ENCODE measurements at regions not wholly inside any gene's neighbourhood (a gene's known extent, or its start where the extent isn't known, plus 50 kb on each side); places are given as distances from the start of the nearest gene placed in this dataset.
"Not testable (repeated sequence)": the region's sequence is repeated elsewhere in the genome, so short reads cannot be mapped to it uniquely, and the experiment has no call there.

DNA sequence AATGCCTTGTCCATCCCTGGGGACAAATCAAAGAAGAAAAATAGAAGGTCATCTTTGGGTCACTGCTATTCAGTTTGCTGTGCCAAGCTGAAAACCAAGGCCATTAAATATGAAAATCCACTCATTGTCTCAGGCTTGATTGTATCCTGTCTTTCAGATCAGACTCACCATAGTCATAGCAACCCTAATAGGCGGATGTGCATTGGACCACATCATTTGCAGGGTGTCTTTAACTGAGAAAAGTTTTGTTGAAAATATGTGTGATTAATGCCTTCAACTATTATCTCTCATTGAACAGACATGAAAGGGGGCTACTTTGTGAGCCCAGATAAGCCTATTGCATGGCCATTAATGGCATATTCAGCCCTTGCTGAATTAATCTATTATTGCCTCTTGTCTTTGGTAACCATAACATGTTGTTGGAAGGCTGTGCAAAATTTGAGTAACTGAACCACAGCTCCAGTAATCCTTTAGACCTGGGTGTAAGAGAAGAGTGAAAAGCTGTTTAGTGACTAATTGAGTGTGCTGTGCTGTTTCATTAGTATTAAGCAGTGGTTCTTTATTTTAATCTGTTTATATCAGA is 453.6 kb upstream of the EPHA5 start:
- Histone ChIP-seq H3K27me3 (no peaks in the 10 kb centered on the region), H3K27ac (no peak overlapping the region), H3K4me1 (no peaks in the 10 kb centered on the region), H3K4me3 (no peak overlapping the region), H3K9me3 (no peaks in the 10 kb centered on the region), H3K36me3 (no peaks in the 10 kb centered on the region)
- TF ChIP-seq, protein P1, sequence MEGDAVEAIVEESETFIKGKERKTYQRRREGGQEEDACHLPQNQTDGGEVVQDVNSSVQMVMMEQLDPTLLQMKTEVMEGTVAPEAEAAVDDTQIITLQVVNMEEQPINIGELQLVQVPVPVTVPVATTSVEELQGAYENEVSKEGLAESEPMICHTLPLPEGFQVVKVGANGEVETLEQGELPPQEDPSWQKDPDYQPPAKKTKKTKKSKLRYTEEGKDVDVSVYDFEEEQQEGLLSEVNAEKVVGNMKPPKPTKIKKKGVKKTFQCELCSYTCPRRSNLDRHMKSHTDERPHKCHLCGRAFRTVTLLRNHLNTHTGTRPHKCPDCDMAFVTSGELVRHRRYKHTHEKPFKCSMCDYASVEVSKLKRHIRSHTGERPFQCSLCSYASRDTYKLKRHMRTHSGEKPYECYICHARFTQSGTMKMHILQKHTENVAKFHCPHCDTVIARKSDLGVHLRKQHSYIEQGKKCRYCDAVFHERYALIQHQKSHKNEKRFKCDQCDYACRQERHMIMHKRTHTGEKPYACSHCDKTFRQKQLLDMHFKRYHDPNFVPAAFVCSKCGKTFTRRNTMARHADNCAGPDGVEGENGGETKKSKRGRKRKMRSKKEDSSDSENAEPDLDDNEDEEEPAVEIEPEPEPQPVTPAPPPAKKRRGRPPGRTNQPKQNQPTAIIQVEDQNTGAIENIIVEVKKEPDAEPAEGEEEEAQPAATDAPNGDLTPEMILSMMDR (IDR thresholded peaks at IDR 0.05), result no peak
- intact Hi-C loops (cut with DNase I; ENCODE audit: low total_unique reads), result no loop called here
- no peak for DNase-seq

- no peaks in the 10 kb centered on the region for H3K9me3 ChIP-seq
- H3K36me3 ChIP-seq, result no peaks in the 10 kb centered on the region
- TF ChIP-seq, protein P1 (IDR thresholded peaks at IDR 0.05), result no peak
- intact Hi-C loops (cut with DNase I; ENCODE audit: low total_unique reads), result no loop called here
- no peaks in the 10 kb centered on the region for H3K4me1 ChIP-seq
- no peak for DNase-seq
- no peaks in the 10 kb centered on the region for H3K27me3 ChIP-seq
- H3K27ac ChIP-seq, result no peak overlapping the region
- H3K4me3 ChIP-seq, result no peak overlapping the region
Observed at GRCh38 chr4:66123190-66123589, 452.9 kb upstream of the EPHA5 start.

- intact Hi-C loops (cut with DNase I; ENCODE audit: low total_unique reads), result not testable (repeated sequence)
Observed at GRCh38 chr4:66115231-66115630, 444.9 kb upstream of the EPHA5 start.

DNA sequence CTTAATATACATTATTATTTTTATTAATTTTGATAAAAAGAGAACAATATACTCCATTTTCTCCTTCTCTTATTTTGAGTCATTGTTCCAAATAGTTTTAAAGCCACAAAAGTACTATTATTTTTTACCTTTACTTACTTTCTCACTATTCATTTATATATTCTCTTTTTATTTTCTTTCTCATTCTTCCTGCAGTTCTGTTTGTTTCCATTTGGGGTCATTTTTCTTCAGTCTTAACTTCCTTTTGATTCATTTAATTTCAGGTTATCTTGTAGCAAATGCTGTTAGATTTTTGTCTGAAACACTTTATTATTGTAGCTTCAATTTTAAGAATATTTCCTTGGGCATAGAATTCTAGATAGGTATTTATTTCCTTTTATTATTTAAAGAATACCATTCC is 438.6 kb upstream of the EPHA5 start:
- no peak overlapping the region for H3K27ac ChIP-seq

More at GRCh38 chr4:66115231-66115630, 444.9 kb upstream of the EPHA5 start:
- H3K4me1 ChIP-seq, H3K27ac ChIP-seq, H3K27me3 ChIP-seq, H3K36me3 ChIP-seq, DNase-seq, H3K4me3 ChIP-seq, H3K9me3 ChIP-seq: not testable (repeated sequence)

DNA sequence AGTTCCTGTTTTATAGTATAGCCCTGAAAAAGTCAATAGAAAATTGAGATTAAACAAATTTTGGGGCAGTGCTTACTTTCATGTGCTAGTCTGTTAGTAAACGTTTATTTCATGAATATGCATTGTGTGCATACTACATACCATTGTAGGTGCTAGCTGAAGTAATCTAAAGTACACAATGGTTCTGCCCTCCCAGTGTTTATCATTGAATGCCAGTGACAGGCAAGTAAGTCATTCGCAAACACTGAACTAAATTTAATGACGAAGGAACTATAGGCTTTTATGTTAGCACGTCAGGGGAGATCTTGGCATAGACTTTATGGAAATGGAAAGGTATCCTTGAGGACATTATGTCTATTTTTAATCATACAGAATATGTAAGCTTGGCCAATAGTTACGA is 426.9 kb upstream of the EPHA5 start:
- Histone ChIP-seq H3K27ac (no peak overlapping the region), H3K4me1 (no peaks in the 10 kb centered on the region), H3K36me3 (no peaks in the 10 kb centered on the region), H3K4me3 (no peak overlapping the region), H3K27me3 (no peaks in the 10 kb centered on the region), H3K9me3 (no peaks in the 10 kb centered on the region)
- DNase-seq, result no peak
- TF ChIP-seq, protein P1 (IDR thresholded peaks at IDR 0.05), result no peak
- intact Hi-C loops (cut with DNase I; ENCODE audit: low total_unique reads), result no loop called here

More for the DNA sequence above, 438.6 kb upstream of the EPHA5 start:
- Histone ChIP-seq H3K4me3 (no peak overlapping the region), H3K36me3 (no peaks in the 10 kb centered on the region), H3K4me1 (no peaks in the 10 kb centered on the region), H3K27me3 (no peaks in the 10 kb centered on the region), H3K9me3 (no peaks in the 10 kb centered on the region)
- TF ChIP-seq, protein P1 (IDR thresholded peaks at IDR 0.05), result no peak
- intact Hi-C loops (cut with DNase I; ENCODE audit: low total_unique reads), result no loop called here
- DNase-seq, result no peak

DNA sequence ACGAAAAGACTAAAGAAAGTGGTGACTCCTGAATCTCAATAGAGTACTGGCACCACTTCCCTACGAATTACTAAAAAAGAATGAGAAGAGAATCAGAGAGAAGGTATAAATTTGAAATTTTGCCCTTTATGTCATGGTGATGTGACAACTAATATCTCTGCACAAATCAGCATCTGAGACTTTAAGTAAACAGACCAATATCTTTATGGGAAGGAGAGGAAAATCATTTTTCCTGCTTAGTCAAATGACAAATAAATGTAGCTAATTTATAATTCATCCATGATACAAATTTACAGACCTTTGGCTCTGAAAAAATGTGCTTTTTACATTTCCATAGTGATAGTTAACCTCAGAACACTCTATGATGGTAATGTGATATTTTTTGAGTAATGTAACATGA is 424.8 kb upstream of the EPHA5 start:
- Histone ChIP-seq H3K4me1 (no peaks in the 10 kb centered on the region), H3K27me3 (no peaks in the 10 kb centered on the region), H3K36me3 (no peaks in the 10 kb centered on the region), H3K27ac (no peak overlapping the region), H3K9me3 (no peaks in the 10 kb centered on the region), H3K4me3 (no peak overlapping the region)
- intact Hi-C loops (cut with DNase I; ENCODE audit: low total_unique reads), result no loop called here
- no peak for DNase-seq
- TF ChIP-seq, protein P1 (IDR thresholded peaks at IDR 0.05), result no peak
